PC-3 (cell line): ENCODE measurements at regions not wholly inside any gene's neighbourhood (a gene's known extent, or its start where the extent isn't known, plus 50 kb on each side); places are given as distances from the start of the nearest gene placed in this dataset.

Experiments used
- CTCF ChIP-seq: fragments of 300-600 bp; sonication (generic); conservative IDR thresholded peaks from 2 replicates; pipeline ENCODE4 v1.5.1; 2017; ENCODE audit warnings: antibody characterized with exemption, low read depth, mild to moderate bottlenecking, low read length
- EZH2 ChIP-seq: fragments of 300-600 bp; sonication (generic); IDR thresholded peaks from one replicate; pipeline ENCODE4 v1.6.1; 2017; ENCODE audit warnings: antibody characterized with exemption, mild to moderate bottlenecking, low read length; ENCODE audit not compliant: unreplicated experiment
- EZH2phosphoT487 ChIP-seq: fragments of 300-600 bp; sonication (generic); IDR thresholded peaks from 2 replicates; pipeline ENCODE4 v1.6.1; 2018; ENCODE audit warnings: mild to moderate bottlenecking, antibody characterized with exemption, low read length, borderline replicate concordance

GRCh38 chr18:47750889-47751423 is 179.5 kb downstream of the SMAD2 start:
- TF ChIP-seq CTCF (no peak), EZH2phosphoT487 (no peak), EZH2 (no peak)
